Fibroblast of villous mesenchyme (primary cell): ENCODE measurements at regions not wholly inside any gene's neighbourhood (a gene's known extent, or its start where the extent isn't known, plus 50 kb on each side); places are given as distances from the start of the nearest gene placed in this dataset.

Source experiments
- DNase-seq: peaks from one replicate; pipeline ENCODE4 v3.0.0-alpha.2; 2010; ENCODE audit warnings: low read depth
- H3K4me3 ChIP-seq: 2 replicates; pipeline ENCODE4 v1.5.1; 2011; ENCODE audit warnings: low read depth, mild to moderate bottlenecking, low read length
- CTCF ChIP-seq: IDR thresholded peaks from 2 replicates; pipeline ENCODE4 v1.5.1; 2012; ENCODE audit warnings: low read depth, mild to moderate bottlenecking, low read length; ENCODE audit not compliant: insufficient read depth

- no peak overlapping the region for H3K4me3 ChIP-seq
- no peak for TF ChIP-seq CTCF
- no peak for DNase-seq
Observed at GRCh38 chr10:56632537-56632936, 271.5 kb upstream of the ZWINT start.

GRCh38 chr10:56624082-56624481, 263.0 kb upstream of the ZWINT start:
- H3K4me3 ChIP-seq: no peak overlapping the region
- no peak for DNase-seq
- TF ChIP-seq CTCF: no peak

GRCh38 chr10:56623064-56623463, 262.0 kb upstream of the ZWINT start:
- DNase-seq: no peak
- TF ChIP-seq CTCF: no peak
- no peak overlapping the region for H3K4me3 ChIP-seq

- H3K4me3 ChIP-seq: no peak overlapping the region
- TF ChIP-seq CTCF: no peak
- DNase-seq: no peak
Observed at GRCh38 chr10:56622335-56622973, 261.4 kb upstream of the ZWINT start.

GRCh38 chr10:56606202-56606601, 245.1 kb upstream of the ZWINT start:
- no peak for TF ChIP-seq CTCF
- DNase-seq: no peak
- H3K4me3 ChIP-seq: no peak overlapping the region

GRCh38 chr10:56605051-56605450, 244.0 kb upstream of the ZWINT start:
- no peak overlapping the region for H3K4me3 ChIP-seq
- DNase-seq: no peak
- TF ChIP-seq CTCF: no peak

- no peak for DNase-seq
- TF ChIP-seq CTCF: no peak
- no peak overlapping the region for H3K4me3 ChIP-seq
Observed at GRCh38 chr10:56604624-56605023, 243.6 kb upstream of the ZWINT start.
